ENCODE measurements at regions not wholly inside any gene's neighbourhood (a gene's known extent, or its start where the extent isn't known, plus 50 kb on each side); places are given as distances from the start of the nearest gene placed in this dataset.

DNA sequence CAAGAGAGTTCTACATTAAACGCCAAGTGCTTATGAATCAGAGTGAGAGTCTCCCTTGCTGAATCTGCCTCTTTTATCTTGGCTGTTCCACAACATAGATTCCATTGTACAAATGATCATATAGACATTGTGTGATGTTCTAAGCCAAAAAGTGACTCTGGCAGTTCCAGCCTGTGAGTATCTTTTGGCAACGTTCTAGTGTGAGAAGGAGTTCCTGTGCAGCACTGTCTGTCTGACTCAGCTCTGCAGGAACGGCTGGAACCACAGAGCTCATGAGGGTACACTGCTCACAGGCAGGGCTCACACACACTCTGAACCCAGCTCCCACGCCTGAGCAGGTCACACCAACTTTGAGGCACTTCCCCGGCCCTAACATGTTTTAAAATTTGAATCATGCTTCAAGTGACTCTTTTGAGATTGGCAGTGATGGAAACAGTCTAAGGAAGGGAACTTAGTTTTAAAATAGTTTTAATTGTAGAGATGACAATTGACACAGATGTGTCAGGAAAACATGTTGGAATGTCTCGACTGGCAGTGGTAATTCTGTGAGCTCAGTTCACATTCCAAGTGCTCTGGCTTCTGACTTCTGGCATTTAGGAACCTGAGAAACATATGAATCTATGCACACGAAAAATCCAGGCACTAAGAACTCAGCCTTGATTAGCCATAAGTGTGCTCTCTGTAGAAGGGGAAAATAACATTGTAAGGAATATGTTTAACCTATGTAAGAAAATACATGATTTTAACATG lies 272.0 kb downstream of the UQCRFS1 start:
- TF ChIP-seq, protein P1, sequence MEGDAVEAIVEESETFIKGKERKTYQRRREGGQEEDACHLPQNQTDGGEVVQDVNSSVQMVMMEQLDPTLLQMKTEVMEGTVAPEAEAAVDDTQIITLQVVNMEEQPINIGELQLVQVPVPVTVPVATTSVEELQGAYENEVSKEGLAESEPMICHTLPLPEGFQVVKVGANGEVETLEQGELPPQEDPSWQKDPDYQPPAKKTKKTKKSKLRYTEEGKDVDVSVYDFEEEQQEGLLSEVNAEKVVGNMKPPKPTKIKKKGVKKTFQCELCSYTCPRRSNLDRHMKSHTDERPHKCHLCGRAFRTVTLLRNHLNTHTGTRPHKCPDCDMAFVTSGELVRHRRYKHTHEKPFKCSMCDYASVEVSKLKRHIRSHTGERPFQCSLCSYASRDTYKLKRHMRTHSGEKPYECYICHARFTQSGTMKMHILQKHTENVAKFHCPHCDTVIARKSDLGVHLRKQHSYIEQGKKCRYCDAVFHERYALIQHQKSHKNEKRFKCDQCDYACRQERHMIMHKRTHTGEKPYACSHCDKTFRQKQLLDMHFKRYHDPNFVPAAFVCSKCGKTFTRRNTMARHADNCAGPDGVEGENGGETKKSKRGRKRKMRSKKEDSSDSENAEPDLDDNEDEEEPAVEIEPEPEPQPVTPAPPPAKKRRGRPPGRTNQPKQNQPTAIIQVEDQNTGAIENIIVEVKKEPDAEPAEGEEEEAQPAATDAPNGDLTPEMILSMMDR (IDR thresholded peaks at IDR 0.05), result no peak
- TF ChIP-seq POLR2A (IDR thresholded peaks at IDR 0.05), result no peak

Data from heart left ventricle (tissue), 13 donors.